IMR-90 (cell line): ENCODE measurements at regions not wholly inside any gene's neighbourhood (a gene's known extent, or its start where the extent isn't known, plus 50 kb on each side); places are given as distances from the start of the nearest gene placed in this dataset.

Source experiments
- ATAC-seq: fragments of 200-7000 bp; cut with Tn5 transposase; 2 replicates; pipeline ENCODE4 v1.9.1; 2020; ENCODE audit warnings: low read depth, mild to moderate bottlenecking, moderate library complexity
- BruUV-seq: library from RNA; stranded (reverse); fragments of 400-500 nt; replicated peaks from 2 replicates; lab custom pipeline; 2021; lab: Mats Ljungman, UMichigan
- CTCF ChIA-PET: fragments of 300-600 bp; formaldehyde crosslinking; extraction: SDS; loops from one replicate; lab custom pipeline; 2021; ENCODE audit warnings: antibody characterized with exemption; lab: Yijun Ruan, JAX
- POLR2A ChIA-PET: fragments of 300-600 bp; sonication (Branson Sonifier 250); formaldehyde crosslinking; loops from one replicate; lab custom pipeline; 2022; ENCODE audit warnings: antibody characterized with exemption; ENCODE audit not compliant: unreplicated experiment; lab: Charles Lee
- DNase-seq: peaks from one replicate; pipeline ENCODE4 v3.0.0; 2013
- H2AFZ ChIP-seq: replicated peaks from 2 replicates; pipeline ENCODE3; 2013; ENCODE audit warnings: low read length, mild to moderate bottlenecking; ENCODE audit not compliant: poor library complexity
- H2AK5ac ChIP-seq: 2 replicates; pipeline ENCODE4 v1.6.1; 2013; ENCODE audit warnings: low read depth, low read length, inconsistent platforms
- H2AK9ac ChIP-seq: replicated peaks from 2 replicates; pipeline ENCODE3; 2013; ENCODE audit warnings: mild to moderate bottlenecking, low read depth, low read length, moderate library complexity; ENCODE audit not compliant: poor library complexity
- H2BK120ac ChIP-seq: 2 replicates; pipeline ENCODE4 v1.6.1; 2013; ENCODE audit warnings: low read depth, low read length, inconsistent platforms
- H2BK15ac ChIP-seq: 3 replicates; pipeline ENCODE4 v1.6.1; 2013; ENCODE audit warnings: low read depth, low read length, inconsistent platforms
- H2BK20ac ChIP-seq: 2 replicates; pipeline ENCODE4 v1.6.1; 2013; ENCODE audit warnings: low read depth, mild to moderate bottlenecking, inconsistent platforms, low read length, moderate library complexity
- H2BK5ac ChIP-seq: 2 replicates; pipeline ENCODE4 v1.6.1; 2013; ENCODE audit warnings: mild to moderate bottlenecking, low read depth, low read length, inconsistent platforms; ENCODE audit not compliant: poor library complexity, severe bottlenecking
- H3K14ac ChIP-seq: replicated peaks from 2 replicates; pipeline ENCODE4 v1.6.1; 2013; ENCODE audit warnings: low read depth, low read length, inconsistent platforms
- H3K18ac ChIP-seq: 2 replicates; pipeline ENCODE4 v1.6.1; 2013; ENCODE audit warnings: low read depth, low read length, control low read depth
- H3K23ac ChIP-seq: 2 replicates; pipeline ENCODE4 v1.6.1; 2013; ENCODE audit warnings: low read depth, low read length, inconsistent platforms
- H3K27ac ChIP-seq: 2 replicates; pipeline ENCODE4 v1.5.1; 2013; ENCODE audit warnings: mild to moderate bottlenecking, control low read depth, low read length; ENCODE audit not compliant: insufficient read depth
- H3K27me3 ChIP-seq: 2 replicates; pipeline ENCODE4 v1.6.1; 2013; ENCODE audit warnings: low read length; ENCODE audit not compliant: control insufficient read depth, insufficient read depth
- H3K36me3 ChIP-seq: 2 replicates; pipeline ENCODE4 v1.6.1; 2013; ENCODE audit warnings: low read length, mixed read lengths; ENCODE audit not compliant: control insufficient read depth, insufficient read depth
- H3K4ac ChIP-seq: 2 replicates; pipeline ENCODE4 v1.6.1; 2013; ENCODE audit warnings: low read depth, low read length, inconsistent platforms
- H3K4me1 ChIP-seq: 2 replicates; pipeline ENCODE4 v1.6.1; 2013; ENCODE audit warnings: low read length, mixed read lengths; ENCODE audit not compliant: control insufficient read depth, insufficient read depth
- H3K4me2 ChIP-seq: 2 replicates; pipeline ENCODE4 v1.6.1; 2013; ENCODE audit warnings: low read depth, mild to moderate bottlenecking, control low read depth, low read length, moderate library complexity
- H3K4me3 ChIP-seq: 2 replicates; pipeline ENCODE4 v1.5.1; 2013; ENCODE audit warnings: low read depth, mild to moderate bottlenecking, control low read depth, low read length, moderate library complexity; ENCODE audit not compliant: insufficient read depth
- H3K56ac ChIP-seq: 2 replicates; pipeline ENCODE4 v1.6.1; 2013; ENCODE audit warnings: low read length, inconsistent platforms; ENCODE audit not compliant: insufficient read depth; ENCODE audit errors: extremely low read depth
- H3K79me1 ChIP-seq, 2 experiments: 2 replicates each; pipeline ENCODE4 v1.6.1; 2013; ENCODE audit warnings: low read length in 2 of 2, inconsistent platforms in 1 of 2, low read depth in 1 of 2
- H3K9ac ChIP-seq: 2 replicates; pipeline ENCODE4 v1.6.1; 2013; ENCODE audit warnings: low read depth, low read length, control low read depth
- H3K9me1 ChIP-seq: 2 replicates; pipeline ENCODE4 v1.6.1; 2013; ENCODE audit warnings: low read length, inconsistent platforms; ENCODE audit not compliant: insufficient read depth
- H3K9me3 ChIP-seq: 2 replicates; pipeline ENCODE4 v1.6.1; 2013; ENCODE audit warnings: low read length; ENCODE audit not compliant: control insufficient read depth, insufficient read depth
- H4K20me1 ChIP-seq: 2 replicates; pipeline ENCODE4 v1.6.1; 2013; ENCODE audit warnings: low read length, inconsistent platforms; ENCODE audit not compliant: insufficient read depth
- H4K5ac ChIP-seq: 2 replicates; pipeline ENCODE4 v1.6.1; 2013; ENCODE audit warnings: mild to moderate bottlenecking, low read depth, low read length, control low read depth
- H4K8ac ChIP-seq, 2 experiments: 2 replicates each; pipeline ENCODE4 v1.6.1; 2013; ENCODE audit warnings: low read depth in 2 of 2, low read length in 2 of 2, control low read depth in 1 of 2, inconsistent platforms in 1 of 2
- H4K91ac ChIP-seq: 2 replicates; pipeline ENCODE4 v1.6.1; 2013; ENCODE audit warnings: low read depth, low read length, inconsistent platforms; ENCODE audit not compliant: insufficient read depth
- CEBPB ChIP-seq: IDR thresholded peaks from 2 replicates; pipeline ENCODE4 v1.6.1; 2012; ENCODE audit warnings: low read depth, low read length, improper control_type of control experiment
- WGBS, 2 experiments: methylation state at CpG; one replicate each; pipeline versions ENCODE4 v1.1.5 to v1.1.7; 2013; ENCODE audit warnings: missing lambda C conversion rate in 2 of 2; ENCODE audit not compliant: insufficient read length in 1 of 2; ENCODE audit errors: extremely low coverage in 2 of 2; 5-methylcytosine and 5-hydroxymethylcytosine counted together
- dilution Hi-C: fragments of 300-500 bp; cut with HindIII; formaldehyde crosslinking; loops from one replicate; pipeline ENCODE4 v1.14.3; 2018; ENCODE audit warnings: low sequenced_read_pairs; ENCODE audit not compliant: unreplicated experiment
- in situ Hi-C: fragments of 300-500 bp; cut with MboI; formaldehyde crosslinking; loops from 3 replicates; pipeline ENCODE4 v1.14.3; 2019; ENCODE audit warnings: low sequenced_read_pairs, inconsistent platforms, mixed read lengths
- intact Hi-C: fragments of 100-400 bp; cut with micrococcal nuclease; formaldehyde crosslinking; loops from 2 replicates; pipeline ENCODE4 v1.10.0; 2022

DNA sequence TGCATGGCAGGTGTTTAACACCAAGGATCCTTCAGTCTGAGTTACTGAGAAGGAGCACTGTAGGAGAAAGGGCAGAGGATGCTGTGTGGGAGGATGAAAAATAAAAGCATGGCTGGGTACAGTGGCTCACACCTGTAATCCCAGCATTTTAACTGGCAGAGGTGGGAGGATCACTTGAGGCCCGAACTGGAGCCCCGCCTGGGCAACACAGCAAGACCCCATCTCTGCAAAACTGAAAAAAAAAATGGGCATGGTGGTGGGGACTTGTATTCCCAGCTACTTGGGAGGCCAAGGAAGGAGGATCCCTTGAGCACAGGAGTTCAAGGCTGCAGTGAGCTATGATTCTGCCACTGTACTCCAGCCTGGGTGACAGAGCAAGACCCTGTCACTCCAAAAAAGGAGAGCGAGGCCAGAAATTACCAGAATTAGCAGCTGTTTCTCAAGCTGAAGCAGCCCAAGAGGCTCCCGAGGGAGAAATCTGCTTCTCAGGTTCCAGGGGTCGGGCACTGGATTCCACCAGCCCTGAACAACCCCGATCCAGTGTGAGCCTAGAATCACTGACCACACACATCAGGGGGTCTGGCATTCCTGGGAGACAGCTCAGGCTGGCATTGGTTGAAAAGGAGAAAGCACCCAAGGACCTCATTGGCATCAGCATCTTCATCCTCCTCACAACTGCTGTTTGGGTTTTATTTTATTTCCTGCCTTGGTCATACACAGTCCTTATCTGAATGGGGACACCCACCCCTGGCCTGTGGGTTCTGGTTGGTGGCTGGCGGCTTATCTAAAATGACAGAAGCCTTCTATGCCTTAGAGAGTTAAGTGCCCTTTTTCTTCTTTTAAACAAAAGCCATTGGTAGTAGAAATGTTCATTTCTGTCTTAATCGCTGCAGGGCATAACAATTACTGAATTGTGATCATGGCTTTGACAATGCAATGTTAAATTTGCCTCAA, 66.3 kb upstream of the TRIM2 start:
- H4K8ac ChIP-seq, result no peak overlapping the region
- ChIA-PET POLR2A (no interaction called here), CTCF (no interaction called here)
- H3K4me2 ChIP-seq, result no peak overlapping the region
- H2AK5ac ChIP-seq, result 0 out of 2 replicates have a peak overlapping the region, but pooled peaks have one; percentile 33
- no peak for TF ChIP-seq CEBPB
- H3K27me3 ChIP-seq, result no peaks in the 10 kb centered on the region
- H2BK5ac ChIP-seq, result no peak overlapping the region
- no peak for DNase-seq
- H3K79me1 ChIP-seq, result no peaks in the 10 kb centered on the region
- H4K20me1 ChIP-seq, result no peaks in the 10 kb centered on the region
- H4K91ac ChIP-seq, result no peak overlapping the region
- no peak overlapping the region for H3K56ac ChIP-seq
- peaks cover 3% of the 10 kb centered on the region; the same call in 1 of the 2 replicates for H3K4me1 ChIP-seq
- no peak overlapping the region for H3K9ac ChIP-seq
- H3K23ac ChIP-seq, result no peak overlapping the region
- H3K27ac ChIP-seq, result no peak overlapping the region
- no peak for ATAC-seq
- no peak overlapping the region for H3K4me3 ChIP-seq
- no peak overlapping the region for H3K14ac ChIP-seq
- in situ Hi-C loops (no loop called here), intact Hi-C loops (no loop called here), dilution Hi-C loops (no loop called here)
- 75% methylated on average over 2 of the region's 8 CpGs; no CpG with 5 or more reads in 1 of the 2 experiments for WGBS, 2 experiments
- no peak overlapping the region for H2AK9ac ChIP-seq
- H3K9me3 ChIP-seq, result no peaks in the 10 kb centered on the region
- H4K5ac ChIP-seq, result no peak overlapping the region
- H3K4ac ChIP-seq, result no peak overlapping the region
- H2BK20ac ChIP-seq, result no peak overlapping the region
- BruUV-seq, result no TSS peak
- no peak overlapping the region for H2BK15ac ChIP-seq
- H3K18ac ChIP-seq, result no peak overlapping the region
- no peaks in the 10 kb centered on the region for H3K36me3 ChIP-seq
- no peak overlapping the region for H2AFZ ChIP-seq
- H2BK120ac ChIP-seq, result no peak overlapping the region
- no peaks in the 10 kb centered on the region for H3K9me1 ChIP-seq
